Breast epithelium (tissue), 4 donors: ENCODE measurements at regions not wholly inside any gene's neighbourhood (a gene's known extent, or its start where the extent isn't known, plus 50 kb on each side); places are given as distances from the start of the nearest gene placed in this dataset.
"Not testable (repeated sequence)": the region's sequence is repeated elsewhere in the genome, so short reads cannot be mapped to it uniquely, and the experiment has no call there.

Experiments
- DNase-seq, 2 donors: peaks; one replicate each; pipeline ENCODE4 v3.0.0-alpha.2; 2019; ENCODE audit warnings: low spot score in 2 of 2
- H3K27ac ChIP-seq, 2 donors: fragments of 200-600 bp; sonication (generic) in 1 of 2; one replicate each; pipeline ENCODE4 v1.5.1; 2016 to 2019; ENCODE audit warnings: mild to moderate bottlenecking in 1 of 2
- H3K27me3 ChIP-seq, 2 donors: fragments of 200-600 bp; sonication (generic) in 1 of 2; one replicate each; pipeline versions ENCODE4 v1.5.1 to v1.6.0; 2017 to 2019; ENCODE audit warnings: control low read depth in 1 of 2, mild to moderate bottlenecking in 1 of 2
- H3K36me3 ChIP-seq: fragments of 200-600 bp; one replicate; pipeline ENCODE4 v1.5.1; 2019
- H3K4me1 ChIP-seq, 2 donors: fragments of 200-600 bp; sonication (generic); one replicate each; pipeline ENCODE4 v1.5.1; 2016 to 2019; ENCODE audit warnings: control low read depth in 1 of 2
- H3K4me3 ChIP-seq, 3 donors: fragments of 200-600 bp; sonication (generic); 1 replicate in 2 of 3; 2 replicates in 1 of 3; pipeline ENCODE4 v1.5.1; 2016 to 2019; ENCODE audit warnings: mild to moderate bottlenecking in 3 of 3, moderate library complexity in 2 of 3
- H3K9me3 ChIP-seq, 2 donors: fragments of 200-600 bp; sonication (generic) in 1 of 2; one replicate each; pipeline ENCODE4 v1.5.1; 2016 to 2019; ENCODE audit warnings: control low read depth in 1 of 2
- POLR2A ChIP-seq: fragments of 450-650 bp; IDR thresholded peaks from one replicate; pipeline ENCODE4 v1.6.1; 2016; ENCODE audit warnings: antibody characterized with exemption, mild to moderate bottlenecking, moderate library complexity
- POLR2AphosphoS5 ChIP-seq, 3 donors: sonication (generic); formaldehyde crosslinking; IDR thresholded peaks; one replicate each; pipeline ENCODE4 v1.6.1; 2017; ENCODE audit warnings: antibody characterized with exemption in 3 of 3
- intact Hi-C: fragments of 100-400 bp; cut with DNase I; formaldehyde crosslinking; loops from one replicate; pipeline ENCODE4 v1.15.1; 2023; ENCODE audit warnings: low total_unique reads
- TF ChIP-seq, protein P1 (sequence below), 3 donors: fragments of 450-650 bp; IDR thresholded peaks; one replicate each; pipeline ENCODE4 v1.5.1; 2016 to 2017; ENCODE audit warnings: antibody characterized with exemption in 3 of 3, mild to moderate bottlenecking in 3 of 3, moderate library complexity in 3 of 3

DNA sequence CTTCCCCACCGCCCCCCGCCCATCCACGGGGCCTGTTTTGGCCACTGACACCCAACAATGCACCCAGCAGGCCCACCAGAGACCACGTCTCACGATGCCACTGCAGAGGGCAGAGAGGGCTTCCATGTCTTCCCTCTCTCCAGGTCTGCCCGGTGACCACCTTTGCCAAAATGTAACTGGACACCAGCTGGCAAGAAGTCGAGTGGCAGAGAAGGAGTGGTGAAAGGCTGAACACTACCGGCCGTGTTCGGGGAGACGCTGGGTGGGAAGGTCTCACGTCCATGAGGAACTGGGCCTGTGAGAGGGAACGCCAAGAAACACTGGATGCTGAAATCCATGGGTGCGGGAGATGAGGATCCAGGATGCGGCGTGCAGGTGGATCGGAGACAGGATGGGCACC lies 308.2 kb downstream of the ADGRD1 start:
- no peaks in the 10 kb centered on the region for H3K9me3 ChIP-seq
- no peaks in the 10 kb centered on the region for H3K36me3 ChIP-seq
- no peak for DNase-seq
- no peak overlapping the region for H3K4me3 ChIP-seq
- H3K27ac ChIP-seq: no peak overlapping the region
- H3K4me1 ChIP-seq: no peaks in the 10 kb centered on the region
- TF ChIP-seq, protein P1, sequence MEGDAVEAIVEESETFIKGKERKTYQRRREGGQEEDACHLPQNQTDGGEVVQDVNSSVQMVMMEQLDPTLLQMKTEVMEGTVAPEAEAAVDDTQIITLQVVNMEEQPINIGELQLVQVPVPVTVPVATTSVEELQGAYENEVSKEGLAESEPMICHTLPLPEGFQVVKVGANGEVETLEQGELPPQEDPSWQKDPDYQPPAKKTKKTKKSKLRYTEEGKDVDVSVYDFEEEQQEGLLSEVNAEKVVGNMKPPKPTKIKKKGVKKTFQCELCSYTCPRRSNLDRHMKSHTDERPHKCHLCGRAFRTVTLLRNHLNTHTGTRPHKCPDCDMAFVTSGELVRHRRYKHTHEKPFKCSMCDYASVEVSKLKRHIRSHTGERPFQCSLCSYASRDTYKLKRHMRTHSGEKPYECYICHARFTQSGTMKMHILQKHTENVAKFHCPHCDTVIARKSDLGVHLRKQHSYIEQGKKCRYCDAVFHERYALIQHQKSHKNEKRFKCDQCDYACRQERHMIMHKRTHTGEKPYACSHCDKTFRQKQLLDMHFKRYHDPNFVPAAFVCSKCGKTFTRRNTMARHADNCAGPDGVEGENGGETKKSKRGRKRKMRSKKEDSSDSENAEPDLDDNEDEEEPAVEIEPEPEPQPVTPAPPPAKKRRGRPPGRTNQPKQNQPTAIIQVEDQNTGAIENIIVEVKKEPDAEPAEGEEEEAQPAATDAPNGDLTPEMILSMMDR (IDR thresholded peaks at IDR 0.05): no peak
- no peak for TF ChIP-seq POLR2AphosphoS5 (IDR thresholded peaks at IDR 0.05)
- TF ChIP-seq POLR2A: no peak
- intact Hi-C loops: no loop called here
- H3K27me3 ChIP-seq: no peaks in the 10 kb centered on the region

DNA sequence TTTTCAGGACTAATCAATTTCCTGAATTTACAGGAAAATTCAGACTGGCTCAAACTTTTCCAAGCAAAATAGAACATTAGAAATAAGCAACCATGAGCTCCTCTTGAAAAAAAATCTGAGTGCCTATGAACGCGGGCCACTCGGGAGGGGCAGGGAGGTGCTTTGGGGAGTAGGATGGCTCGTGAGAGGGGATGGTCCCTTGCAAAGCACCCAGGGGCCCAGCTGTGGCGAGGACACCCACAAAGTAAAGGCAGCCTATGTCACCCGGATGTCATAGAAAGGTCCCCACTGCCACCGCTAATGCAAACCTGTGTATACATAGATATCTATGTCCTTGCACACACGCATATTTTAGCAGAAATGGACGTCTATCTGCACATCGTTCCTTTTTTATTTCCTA lies 309.9 kb downstream of the ADGRD1 start:
- no peak overlapping the region for H3K27ac ChIP-seq
- H3K36me3 ChIP-seq: no peaks in the 10 kb centered on the region
- intact Hi-C loops: no loop called here
- H3K4me3 ChIP-seq: no peak overlapping the region
- no peaks in the 10 kb centered on the region for H3K27me3 ChIP-seq
- no peaks in the 10 kb centered on the region for H3K9me3 ChIP-seq
- H3K4me1 ChIP-seq: no peaks in the 10 kb centered on the region
- TF ChIP-seq POLR2A (no peak), POLR2AphosphoS5 (IDR thresholded peaks at IDR 0.05) (no peak)
- TF ChIP-seq, protein P1 (IDR thresholded peaks at IDR 0.05): no peak
- no peak for DNase-seq

DNA sequence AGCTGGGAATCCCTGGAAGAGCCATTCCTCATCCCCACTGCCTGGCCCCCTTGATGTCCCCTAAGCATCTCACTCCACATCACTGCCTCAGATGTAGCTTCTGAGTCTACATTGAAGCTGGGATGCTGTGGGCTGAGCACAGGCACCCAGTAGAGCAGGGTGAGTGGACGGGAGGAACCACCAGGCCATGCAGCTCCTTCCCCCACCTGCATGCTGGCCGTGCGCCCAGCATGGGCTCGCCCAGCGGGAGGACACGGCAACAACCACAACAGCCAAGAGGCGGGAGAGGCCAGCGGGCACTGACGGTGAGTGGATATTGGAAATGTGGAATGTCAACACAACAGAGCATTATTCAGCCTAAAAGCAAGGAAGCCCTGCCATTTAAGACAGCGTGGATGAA lies 310.9 kb downstream of the ADGRD1 start:
- Histone ChIP-seq H3K36me3 (no peaks in the 10 kb centered on the region), H3K27ac (no peak overlapping the region), H3K4me3 (no peak overlapping the region), H3K9me3 (no peaks in the 10 kb centered on the region), H3K27me3 (no peaks in the 10 kb centered on the region), H3K4me1 (no peaks in the 10 kb centered on the region)
- TF ChIP-seq POLR2A (no peak), POLR2AphosphoS5 (IDR thresholded peaks at IDR 0.05) (no peak)
- TF ChIP-seq, protein P1 (IDR thresholded peaks at IDR 0.05): no peak
- intact Hi-C loops: no loop called here
- peak in 1 of 2 donors; percentile 20 for DNase-seq

DNA sequence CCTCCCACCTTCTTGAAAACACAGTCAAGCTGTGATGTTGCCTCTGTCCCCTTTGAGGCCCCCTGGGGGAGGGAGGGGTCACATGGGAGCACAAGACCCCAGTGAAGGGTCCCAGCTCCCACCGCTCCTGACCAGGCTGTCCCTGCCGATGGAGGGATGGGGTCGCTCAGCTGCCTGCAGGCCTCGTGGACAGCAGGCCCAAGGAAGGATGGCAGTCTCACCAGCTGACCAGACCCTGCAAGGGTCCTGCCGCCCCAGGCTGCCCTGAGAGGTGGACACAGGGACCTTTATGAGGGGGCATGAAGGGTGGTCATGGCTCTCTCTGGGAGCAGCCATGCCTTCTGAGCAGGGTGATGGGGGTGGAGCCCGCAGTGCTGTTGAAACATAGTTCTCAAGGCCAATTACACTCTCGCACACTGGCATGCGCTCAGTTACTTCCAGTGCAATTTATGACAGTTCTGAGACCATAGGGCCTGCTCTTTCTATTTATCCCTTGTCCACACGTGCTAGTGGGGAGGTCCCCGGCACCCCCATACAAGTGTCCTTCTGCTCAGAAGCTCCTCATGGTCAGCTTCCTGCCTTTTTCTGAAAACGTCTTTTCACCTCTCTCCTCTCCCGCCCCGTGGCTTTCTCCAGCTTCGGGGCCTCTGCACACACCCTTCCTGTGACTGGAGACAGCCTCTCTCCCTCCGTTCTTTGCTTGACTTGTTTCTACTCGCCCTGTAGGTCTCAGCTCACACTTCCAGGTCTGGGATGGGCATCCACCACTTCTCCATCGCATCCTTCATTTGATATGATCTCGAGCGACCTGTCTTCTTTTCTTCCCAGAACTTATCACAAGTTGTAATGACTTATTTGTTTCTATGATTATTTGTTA lies 313.1 kb downstream of the ADGRD1 start:
- intact Hi-C loops: no loop called here
- no peaks in the 10 kb centered on the region for H3K27me3 ChIP-seq
- no peak overlapping the region for H3K27ac ChIP-seq
- TF ChIP-seq POLR2A (no peak), POLR2AphosphoS5 (IDR thresholded peaks at IDR 0.05) (no peak)
- TF ChIP-seq, protein P1 (IDR thresholded peaks at IDR 0.05): no peak
- H3K9me3 ChIP-seq: no peaks in the 10 kb centered on the region
- no peak overlapping the region for H3K4me3 ChIP-seq
- H3K36me3 ChIP-seq: no peaks in the 10 kb centered on the region
- H3K4me1 ChIP-seq: no peaks in the 10 kb centered on the region
- no peak for DNase-seq

DNA sequence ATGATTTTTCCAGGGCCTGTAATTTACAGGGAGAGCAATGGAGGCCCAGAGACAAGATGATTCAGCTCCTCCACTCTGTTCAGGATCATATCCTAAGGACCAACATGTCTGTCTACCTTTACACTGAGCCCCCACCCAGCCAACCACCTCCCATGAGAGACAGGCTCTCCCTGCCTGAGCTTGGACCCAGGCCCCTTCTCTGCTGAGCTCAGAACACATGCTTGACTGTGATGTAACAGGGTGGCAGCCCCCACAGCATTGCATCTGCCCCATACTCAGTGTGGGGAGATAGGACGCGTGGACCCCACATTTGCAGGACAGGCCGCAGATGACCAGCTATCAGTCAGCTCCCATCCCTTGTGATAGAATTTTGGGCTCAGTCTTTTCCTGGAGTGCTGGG lies 313.9 kb downstream of the ADGRD1 start:
- TF ChIP-seq POLR2AphosphoS5 (IDR thresholded peaks at IDR 0.05) (no peak), POLR2A (no peak)
- TF ChIP-seq, protein P1 (IDR thresholded peaks at IDR 0.05): no peak
- no peaks in the 10 kb centered on the region for H3K4me1 ChIP-seq
- no peaks in the 10 kb centered on the region for H3K9me3 ChIP-seq
- H3K4me3 ChIP-seq: no peak overlapping the region
- no peak for DNase-seq
- H3K27me3 ChIP-seq: no peaks in the 10 kb centered on the region
- intact Hi-C loops: no loop called here
- no peaks in the 10 kb centered on the region for H3K36me3 ChIP-seq
- H3K27ac ChIP-seq: no peak overlapping the region

DNA sequence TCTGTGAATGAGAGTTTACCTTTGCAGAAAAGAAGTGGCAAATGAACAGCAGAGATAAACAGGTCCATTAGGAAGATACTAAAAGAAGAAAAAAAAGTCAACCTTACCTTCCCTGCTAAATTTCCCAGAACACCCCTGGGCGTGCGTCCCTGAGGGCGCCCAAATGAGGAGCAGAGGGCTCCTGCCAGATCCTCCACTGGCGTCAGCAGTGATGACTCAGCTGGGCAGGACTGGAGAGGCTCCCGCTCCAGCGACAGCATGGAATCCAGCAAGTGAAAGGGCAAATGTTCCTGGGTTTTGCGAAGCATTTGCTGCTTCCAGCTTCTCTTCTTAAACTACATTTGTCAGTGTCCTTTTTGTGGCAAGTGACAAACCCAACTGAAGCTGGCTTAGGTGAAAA lies 314.4 kb downstream of the ADGRD1 start:
- H3K27ac ChIP-seq, intact Hi-C loops, H3K4me1 ChIP-seq, H3K4me3 ChIP-seq, H3K9me3 ChIP-seq, DNase-seq, H3K36me3 ChIP-seq, H3K27me3 ChIP-seq: not testable (repeated sequence)

DNA sequence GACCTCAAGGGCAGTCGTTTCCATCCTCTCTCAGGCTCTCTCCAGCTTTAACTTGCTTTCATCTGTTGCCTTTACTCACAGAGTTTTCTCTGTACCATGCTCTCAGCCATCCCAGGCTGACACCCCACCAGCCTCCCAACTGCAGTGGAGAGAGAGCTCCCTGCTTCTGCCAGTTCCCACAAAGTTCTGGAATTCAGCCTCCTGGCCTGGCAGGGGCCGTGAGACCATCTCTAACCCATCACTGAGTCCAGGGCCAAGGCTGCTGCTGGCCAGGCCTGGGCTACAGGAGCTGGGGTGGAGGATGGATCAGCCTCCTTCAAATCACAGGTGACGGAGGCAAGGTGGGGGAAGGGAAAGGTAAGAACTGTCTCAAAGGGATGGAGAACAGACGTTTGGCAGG lies 314.9 kb downstream of the ADGRD1 start:
- DNase-seq, H3K27me3 ChIP-seq, H3K36me3 ChIP-seq, H3K4me1 ChIP-seq, H3K9me3 ChIP-seq, H3K27ac ChIP-seq, intact Hi-C loops, H3K4me3 ChIP-seq: not testable (repeated sequence)
